ENCODE measurements at regions not wholly inside any gene's neighbourhood (a gene's known extent, or its start where the extent isn't known, plus 50 kb on each side); places are given as distances from the start of the nearest gene placed in this dataset.

- no peak overlapping the region for H3K4me3 ChIP-seq
- peaks cover 14% of the 10 kb centered on the region for H3F3A ChIP-seq (ENCODE audit: insufficient read depth, low read depth)
- no peaks in the 10 kb centered on the region for H3K9me3 ChIP-seq (ENCODE audit: insufficient read depth, low read depth)
- H3K27ac ChIP-seq, result no peak overlapping the region
- no peak overlapping the region for H2AFZ ChIP-seq
- CTCF ChIA-PET, result no interaction called here
- H4K20me1 ChIP-seq (ENCODE audit: insufficient read depth), result peaks cover 5% of the 10 kb centered on the region
- intact Hi-C loops (cut with micrococcal nuclease; ENCODE audit: unreplicated experiment), result loop anchor here (10.0 kb wide), 1 partner anchor 211 kb away; the partner anchor contains the start of gene SIPA1L1
- no peaks in the 10 kb centered on the region for H3K9me2 ChIP-seq (ENCODE audit: insufficient read depth)
- H3K27me3 ChIP-seq (ENCODE audit: insufficient read depth, low read depth), result no peaks in the 10 kb centered on the region
- no peak for DNase-seq
- no peak overlapping the region for H3K4me2 ChIP-seq
- no peak for TF ChIP-seq CTCF (conservative IDR thresholded peaks at IDR 0.05)
- TF ChIP-seq EZH2 (IDR thresholded peaks at IDR 0.05; ENCODE audit: low read depth), result no peak
- POLR2A ChIA-PET (ENCODE audit: unreplicated experiment), result interaction anchor here (0.5 kb wide), 1 partner anchor 392 kb away, joined by 3 read pairs; no protein-coding TSS in a partner anchor
- BruUV-seq (replicated peaks), result no TSS peak
- peaks cover 38% of the 10 kb centered on the region for H3K79me2 ChIP-seq (ENCODE audit: low read depth)
- H3K4me1 ChIP-seq (replicated peaks; ENCODE audit: insufficient read depth), result no peaks in the 10 kb centered on the region
- H3K36me3 ChIP-seq (ENCODE audit: low read depth), result no peaks in the 10 kb centered on the region
These were observed 396.1 kb upstream of the RGS6 start for GRCh38 chr14:71536015-71536740.

- H3K27ac ChIP-seq, result no peak overlapping the region
- H4K20me1 ChIP-seq (ENCODE audit: insufficient read depth), result peaks cover 5% of the 10 kb centered on the region
- no peaks in the 10 kb centered on the region for H3K9me2 ChIP-seq (ENCODE audit: insufficient read depth)
- H3K36me3 ChIP-seq (ENCODE audit: low read depth), result no peaks in the 10 kb centered on the region
- intact Hi-C loops (cut with micrococcal nuclease; ENCODE audit: unreplicated experiment), result loop anchor here (10.0 kb wide), 1 partner anchor 212 kb away; the partner anchor contains the start of gene SIPA1L1
- CTCF ChIA-PET, result no interaction called here
- peaks cover 38% of the 10 kb centered on the region for H3K79me2 ChIP-seq (ENCODE audit: low read depth)
- TF ChIP-seq EZH2 (IDR thresholded peaks at IDR 0.05; ENCODE audit: low read depth), result no peak
- TF ChIP-seq CTCF (conservative IDR thresholded peaks at IDR 0.05), result no peak
- H3F3A ChIP-seq (ENCODE audit: insufficient read depth, low read depth), result peaks cover 18% of the 10 kb centered on the region
- no peak overlapping the region for H3K4me3 ChIP-seq
- no peaks in the 10 kb centered on the region for H3K9me3 ChIP-seq (ENCODE audit: insufficient read depth, low read depth)
- H3K27me3 ChIP-seq (ENCODE audit: insufficient read depth, low read depth), result no peaks in the 10 kb centered on the region
- POLR2A ChIA-PET (ENCODE audit: unreplicated experiment), result interaction anchor here (0.5 kb wide), 1 partner anchor 393 kb away, joined by 3 read pairs; no protein-coding TSS in a partner anchor
- no peak overlapping the region for H3K4me2 ChIP-seq
- no peaks in the 10 kb centered on the region for H3K4me1 ChIP-seq (replicated peaks; ENCODE audit: insufficient read depth)
- no TSS peak for BruUV-seq (replicated peaks)
- H2AFZ ChIP-seq, result no peak overlapping the region
- DNase-seq, result no peak
These were observed 395.1 kb upstream of the RGS6 start for GRCh38 chr14:71536927-71537772.

GRCh38 chr14:71538288-71538687 lies 393.9 kb upstream of the RGS6 start:
- Histone ChIP-seq H3K36me3 (ENCODE audit: low read depth) (no peaks in the 10 kb centered on the region), H3K4me1 (replicated peaks; ENCODE audit: insufficient read depth) (no peaks in the 10 kb centered on the region), H3K9me2 (ENCODE audit: insufficient read depth) (no peaks in the 10 kb centered on the region), H3K9me3 (ENCODE audit: insufficient read depth, low read depth) (no peaks in the 10 kb centered on the region), H4K20me1 (ENCODE audit: insufficient read depth) (peaks cover 11% of the 10 kb centered on the region), H3K4me2 (no peak overlapping the region), H3K27me3 (ENCODE audit: insufficient read depth, low read depth) (no peaks in the 10 kb centered on the region), H3F3A (ENCODE audit: insufficient read depth, low read depth) (peaks cover 23% of the 10 kb centered on the region), H3K79me2 (ENCODE audit: low read depth) (peaks cover 38% of the 10 kb centered on the region), H3K27ac (no peak overlapping the region), H2AFZ (no peak overlapping the region), H3K4me3 (no peak overlapping the region)
- BruUV-seq (replicated peaks), result no TSS peak
- no peak for DNase-seq
- ChIA-PET POLR2A (ENCODE audit: unreplicated experiment) (no interaction called here), CTCF (no interaction called here)
- intact Hi-C loops (cut with micrococcal nuclease; ENCODE audit: unreplicated experiment), result loop anchor here (10.0 kb wide), 1 partner anchor 213 kb away; the partner anchor contains the start of gene SIPA1L1
- TF ChIP-seq CTCF (conservative IDR thresholded peaks at IDR 0.05), result no peak
- TF ChIP-seq EZH2 (IDR thresholded peaks at IDR 0.05; ENCODE audit: low read depth), result no peak

Measured in PC-9 (cell line).